COLO668 (cell line): ENCODE measurements at regions not wholly inside any gene's neighbourhood (a gene's known extent, or its start where the extent isn't known, plus 50 kb on each side); places are given as distances from the start of the nearest gene placed in this dataset.

ENCODE experiments used
- DNase-seq: peaks from one replicate; lab custom pipeline; 2025; ENCODE audit not compliant: unreplicated experiment; lab: John Stamatoyannopoulos, UW

GRCh38 chr1:239538239-239538988, 152.0 kb downstream of the CHRM3 start:
- DNase-seq, result no peak

- no peak for DNase-seq
These were observed 152.7 kb downstream of the CHRM3 start for GRCh38 chr1:239539051-239539450.

GRCh38 chr1:239539812-239540211, 153.4 kb downstream of the CHRM3 start:
- DNase-seq, result no peak

GRCh38 chr1:239543873-239544272, 157.5 kb downstream of the CHRM3 start:
- no peak for DNase-seq

GRCh38 chr1:239545466-239545865, 159.1 kb downstream of the CHRM3 start:
- no peak for DNase-seq

- no peak for DNase-seq
These were observed 161.6 kb downstream of the CHRM3 start for GRCh38 chr1:239547987-239548386.

GRCh38 chr1:239550178-239550577, 163.8 kb downstream of the CHRM3 start:
- DNase-seq, result no peak

- DNase-seq, result no peak
These were observed 169.0 kb downstream of the CHRM3 start for GRCh38 chr1:239555350-239555749.

- no peak for DNase-seq
These were observed 172.2 kb downstream of the CHRM3 start for GRCh38 chr1:239558559-239558958.

GRCh38 chr1:239558991-239559390, 172.6 kb downstream of the CHRM3 start:
- no peak for DNase-seq

- no peak for DNase-seq
These were observed 174.6 kb downstream of the CHRM3 start for GRCh38 chr1:239560921-239561320.

GRCh38 chr1:239562095-239562494, 175.7 kb downstream of the CHRM3 start:
- no peak for DNase-seq

- DNase-seq, result no peak
These were observed 177.3 kb downstream of the CHRM3 start for GRCh38 chr1:239563681-239564080.

- no peak for DNase-seq
These were observed 179.7 kb downstream of the CHRM3 start for GRCh38 chr1:239566074-239566473.

- DNase-seq, result no peak
These were observed 184.5 kb downstream of the CHRM3 start for GRCh38 chr1:239570878-239571277.

GRCh38 chr1:239572183-239572582, 185.8 kb downstream of the CHRM3 start:
- DNase-seq, result no peak

- DNase-seq, result no peak
These were observed 187.7 kb downstream of the CHRM3 start for GRCh38 chr1:239574112-239574511.

- DNase-seq, result no peak
These were observed 188.7 kb downstream of the CHRM3 start for GRCh38 chr1:239575113-239575512.

- DNase-seq, result no peak
These were observed 197.2 kb downstream of the CHRM3 start for GRCh38 chr1:239583536-239583935.

GRCh38 chr1:239586128-239586527, 199.8 kb downstream of the CHRM3 start:
- DNase-seq, result no peak

GRCh38 chr1:239587066-239587465, 200.7 kb downstream of the CHRM3 start:
- no peak for DNase-seq

- no peak for DNase-seq
These were observed 201.4 kb downstream of the CHRM3 start for GRCh38 chr1:239587574-239588369.
